ENCODE measurements at regions not wholly inside any gene's neighbourhood (a gene's known extent, or its start where the extent isn't known, plus 50 kb on each side); places are given as distances from the start of the nearest gene placed in this dataset.

- DNase-seq (ENCODE audit: low read depth, low spot score), result no peak
- in situ Hi-C loops (cut with HindIII; ENCODE audit: low sequenced_read_pairs), result no loop called here
- TF ChIP-seq CTCF (IDR thresholded peaks at IDR 0.05; ENCODE audit: low read depth, low read length), result no peak
- no peak overlapping the region for H3K4me3 ChIP-seq (ENCODE audit: low read depth, low read length)
These were observed 368.2 kb upstream of the SULF2 start for GRCh38 chr20:48153523-48153922.

- no peak for DNase-seq (ENCODE audit: low read depth, low spot score)
- no peak for TF ChIP-seq CTCF (IDR thresholded peaks at IDR 0.05; ENCODE audit: low read depth, low read length)
- in situ Hi-C loops (cut with HindIII; ENCODE audit: low sequenced_read_pairs), result no loop called here
- H3K4me3 ChIP-seq (ENCODE audit: low read depth, low read length), result no peak overlapping the region
These were observed 367.8 kb upstream of the SULF2 start for GRCh38 chr20:48153103-48153502.

GRCh38 chr20:48150568-48150967 lies 365.3 kb upstream of the SULF2 start:
- TF ChIP-seq CTCF (IDR thresholded peaks at IDR 0.05; ENCODE audit: low read depth, low read length), result no peak
- in situ Hi-C loops (cut with HindIII; ENCODE audit: low sequenced_read_pairs), result no loop called here
- no peak for DNase-seq (ENCODE audit: low read depth, low spot score)
- no peak overlapping the region for H3K4me3 ChIP-seq (ENCODE audit: low read depth, low read length)

GRCh38 chr20:48149902-48150301 lies 364.6 kb upstream of the SULF2 start:
- no peak for DNase-seq (ENCODE audit: low read depth, low spot score)
- TF ChIP-seq CTCF (IDR thresholded peaks at IDR 0.05; ENCODE audit: low read depth, low read length), result no peak
- in situ Hi-C loops (cut with HindIII; ENCODE audit: low sequenced_read_pairs), result no loop called here
- no peak overlapping the region for H3K4me3 ChIP-seq (ENCODE audit: low read depth, low read length)

GRCh38 chr20:48148916-48149672 lies 363.8 kb upstream of the SULF2 start:
- no peak for DNase-seq (ENCODE audit: low read depth, low spot score)
- in situ Hi-C loops (cut with HindIII; ENCODE audit: low sequenced_read_pairs), result no loop called here
- H3K4me3 ChIP-seq (ENCODE audit: low read depth, low read length), result no peak overlapping the region
- TF ChIP-seq CTCF (IDR thresholded peaks at IDR 0.05; ENCODE audit: low read depth, low read length), result no peak

GRCh38 chr20:48148020-48148419 lies 362.7 kb upstream of the SULF2 start:
- DNase-seq (ENCODE audit: low read depth, low spot score), result no peak
- H3K4me3 ChIP-seq (ENCODE audit: low read depth, low read length), result no peak overlapping the region
- in situ Hi-C loops (cut with HindIII; ENCODE audit: low sequenced_read_pairs), result no loop called here
- TF ChIP-seq CTCF (IDR thresholded peaks at IDR 0.05; ENCODE audit: low read depth, low read length), result no peak
